ENCODE measurements at regions not wholly inside any gene's neighbourhood (a gene's known extent, or its start where the extent isn't known, plus 50 kb on each side); places are given as distances from the start of the nearest gene placed in this dataset.

DNA sequence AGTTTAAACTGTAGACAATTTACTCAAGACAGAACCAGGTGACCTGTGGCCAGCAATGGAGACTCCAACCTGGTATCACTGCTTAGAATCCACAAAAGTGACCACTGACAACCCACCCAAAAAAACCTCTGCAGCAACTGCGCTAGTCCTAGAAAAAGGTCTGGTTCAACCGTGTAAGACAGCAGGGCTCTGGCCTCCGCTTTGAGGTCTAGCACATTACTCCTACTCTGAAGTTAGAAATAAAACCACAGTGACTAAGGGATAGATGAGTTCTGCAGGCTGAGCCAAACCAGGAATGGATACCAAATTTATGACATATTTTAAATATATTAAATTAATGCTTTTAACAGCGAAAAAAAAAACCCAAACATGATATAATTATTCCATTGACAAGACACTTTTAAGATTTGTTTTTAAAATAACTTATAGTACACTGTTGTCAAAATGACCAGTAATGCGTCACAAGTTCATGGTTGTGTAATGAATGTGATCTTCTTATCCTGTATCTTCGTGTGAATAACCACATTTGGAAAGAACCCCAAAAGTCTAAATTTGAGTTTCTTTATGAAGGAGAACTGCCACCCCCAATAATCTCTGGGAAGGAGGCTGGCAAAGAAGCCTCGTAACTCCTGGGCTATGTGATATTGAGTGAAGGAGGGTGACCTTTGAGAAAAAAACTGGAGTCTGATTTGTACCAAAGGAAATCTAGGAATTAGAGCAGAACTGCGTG, 101.9 kb upstream of the SLC44A1 start:
- H3K27ac Mint-ChIP-seq, result no peak overlapping the region
- H3K4me3 Mint-ChIP-seq, result no peak overlapping the region
- no peaks in the 10 kb centered on the region for H3K9me3 Mint-ChIP-seq
- DNase-seq, result no peak
- H3K27me3 Mint-ChIP-seq (ENCODE audit: low read depth in 3 of 3), result peaks cover 0 to 5% (median 4%) of the 10 kb centered on the region in 3 donors
- H3K4me1 Mint-ChIP-seq, result no peaks in the 10 kb centered on the region
- H3K36me3 Mint-ChIP-seq, result no peaks in the 10 kb centered on the region

DNA sequence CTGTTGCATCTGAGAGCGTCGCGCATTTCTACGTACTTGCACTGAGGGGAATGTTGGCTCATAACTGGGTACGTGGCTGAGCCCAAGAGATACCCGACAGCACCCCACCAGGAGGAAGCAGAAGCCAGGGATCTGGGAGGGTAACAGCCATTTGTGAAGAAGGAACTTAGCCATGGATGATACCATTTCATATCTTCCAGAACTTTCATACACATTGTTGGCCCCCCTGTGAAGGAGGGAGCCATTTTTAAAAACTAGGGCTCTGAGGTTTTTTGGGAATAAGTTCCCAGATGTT, 101.4 kb upstream of the SLC44A1 start:
- Mint-ChIP-seq H3K9me3 (no peaks in the 10 kb centered on the region), H3K4me1 (no peaks in the 10 kb centered on the region), H3K36me3 (no peaks in the 10 kb centered on the region), H3K27ac (no peak overlapping the region), H3K4me3 (no peak overlapping the region), H3K27me3 (ENCODE audit: low read depth in 3 of 3) (peaks cover 2 to 5% (median 4%) of the 10 kb centered on the region in 3 donors)
- DNase-seq, result no peak

DNA sequence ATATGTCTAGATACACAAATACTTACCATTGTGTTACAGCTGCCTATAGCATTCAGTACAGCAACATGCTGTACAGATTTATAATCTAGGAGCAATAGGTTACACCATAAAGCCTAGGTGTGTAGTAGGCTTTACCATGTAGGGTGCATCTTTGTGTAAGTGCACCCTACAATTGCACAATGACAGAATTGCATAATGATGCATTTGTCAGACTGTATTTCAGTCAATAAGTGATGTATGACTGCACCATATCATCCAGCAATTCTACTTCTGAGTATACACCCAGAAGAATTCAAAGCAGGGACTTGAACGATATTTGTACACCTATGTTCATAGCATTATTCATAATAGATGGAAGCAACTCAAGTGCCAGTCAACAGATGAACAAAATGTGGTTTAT, 100.4 kb upstream of the SLC44A1 start:
- H3K4me3 Mint-ChIP-seq, result no peak overlapping the region
- no peak overlapping the region for H3K27ac Mint-ChIP-seq
- DNase-seq, result no peak
- no peaks in the 10 kb centered on the region for H3K36me3 Mint-ChIP-seq
- H3K9me3 Mint-ChIP-seq, result no peaks in the 10 kb centered on the region
- no peaks in the 10 kb centered on the region for H3K4me1 Mint-ChIP-seq
- peaks cover 2 to 5% (median 4%) of the 10 kb centered on the region in 3 donors for H3K27me3 Mint-ChIP-seq (ENCODE audit: low read depth in 3 of 3)

DNA sequence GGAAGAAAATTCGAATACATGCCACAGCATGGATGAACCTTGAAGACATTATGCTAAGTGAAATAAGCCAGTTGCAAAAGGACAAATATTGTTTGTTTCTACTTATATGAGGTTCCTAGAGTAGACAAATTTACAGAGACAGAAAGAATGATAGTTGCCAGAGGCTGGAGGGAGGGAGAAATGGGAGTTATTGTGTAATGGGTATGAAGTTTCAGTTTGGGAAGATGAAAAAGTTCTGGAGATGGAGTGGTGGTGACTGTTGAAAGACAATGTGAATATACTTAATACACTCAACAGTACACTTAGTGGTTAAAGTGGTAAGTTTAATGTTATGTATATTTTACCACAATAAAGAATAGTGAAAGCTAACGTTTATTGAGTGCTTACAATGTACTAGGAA, 99.6 kb upstream of the SLC44A1 start:
- Mint-ChIP-seq H3K27me3 (ENCODE audit: low read depth in 3 of 3) (peaks cover 3 to 5% (median 4%) of the 10 kb centered on the region in 3 donors), H3K36me3 (no peaks in the 10 kb centered on the region), H3K4me3 (no peak overlapping the region), H3K27ac (no peak overlapping the region), H3K4me1 (no peaks in the 10 kb centered on the region), H3K9me3 (no peaks in the 10 kb centered on the region)
- DNase-seq, result no peak

DNA sequence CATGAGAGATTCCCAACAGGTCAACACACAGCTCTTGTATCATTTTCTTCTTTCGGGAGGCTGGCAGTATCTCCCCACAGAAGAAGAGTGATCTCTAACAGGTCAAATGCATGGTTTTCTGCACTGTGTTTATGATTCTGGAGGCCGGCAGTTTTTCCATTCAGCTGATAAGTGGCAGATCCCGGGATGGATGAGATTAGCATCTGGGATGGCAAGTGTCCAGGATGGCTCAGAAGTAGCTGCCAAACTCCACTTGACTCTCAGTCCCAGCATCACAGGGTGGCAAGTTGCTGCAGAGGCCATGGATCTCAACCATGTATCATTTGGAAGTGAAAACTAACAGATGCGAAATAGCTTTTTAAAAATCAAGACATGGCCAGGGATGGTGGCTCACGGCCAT, 97.8 kb upstream of the SLC44A1 start:
- DNase-seq, result no peak
- Mint-ChIP-seq H3K36me3 (no peaks in the 10 kb centered on the region), H3K9me3 (no peaks in the 10 kb centered on the region), H3K27ac (no peak overlapping the region), H3K27me3 (ENCODE audit: low read depth in 3 of 3) (peaks cover 3 to 6% (median 3%) of the 10 kb centered on the region in 3 donors), H3K4me1 (peaks cover 5 to 10% of the 10 kb centered on the region in 2 donors), H3K4me3 (no peak overlapping the region)

GRCh38 chr9:105147110-105147871, 97.2 kb upstream of the SLC44A1 start:
- Mint-ChIP-seq H3K27ac (no peak overlapping the region), H3K27me3 (ENCODE audit: low read depth in 3 of 3) (peaks cover 3 to 6% (median 3%) of the 10 kb centered on the region in 3 donors), H3K4me1 (peaks cover 5 to 11% of the 10 kb centered on the region in 2 donors), H3K4me3 (no peak overlapping the region), H3K9me3 (no peaks in the 10 kb centered on the region), H3K36me3 (no peaks in the 10 kb centered on the region)
- DNase-seq, result no peak

GRCh38 chr9:105148328-105149006, 96.0 kb upstream of the SLC44A1 start:
- H3K27me3 Mint-ChIP-seq (ENCODE audit: low read depth in 3 of 3), result peaks cover under 1 to 6% (median 3%) of the 10 kb centered on the region in 3 donors
- DNase-seq, result no peak
- no peak overlapping the region for H3K27ac Mint-ChIP-seq

DNA sequence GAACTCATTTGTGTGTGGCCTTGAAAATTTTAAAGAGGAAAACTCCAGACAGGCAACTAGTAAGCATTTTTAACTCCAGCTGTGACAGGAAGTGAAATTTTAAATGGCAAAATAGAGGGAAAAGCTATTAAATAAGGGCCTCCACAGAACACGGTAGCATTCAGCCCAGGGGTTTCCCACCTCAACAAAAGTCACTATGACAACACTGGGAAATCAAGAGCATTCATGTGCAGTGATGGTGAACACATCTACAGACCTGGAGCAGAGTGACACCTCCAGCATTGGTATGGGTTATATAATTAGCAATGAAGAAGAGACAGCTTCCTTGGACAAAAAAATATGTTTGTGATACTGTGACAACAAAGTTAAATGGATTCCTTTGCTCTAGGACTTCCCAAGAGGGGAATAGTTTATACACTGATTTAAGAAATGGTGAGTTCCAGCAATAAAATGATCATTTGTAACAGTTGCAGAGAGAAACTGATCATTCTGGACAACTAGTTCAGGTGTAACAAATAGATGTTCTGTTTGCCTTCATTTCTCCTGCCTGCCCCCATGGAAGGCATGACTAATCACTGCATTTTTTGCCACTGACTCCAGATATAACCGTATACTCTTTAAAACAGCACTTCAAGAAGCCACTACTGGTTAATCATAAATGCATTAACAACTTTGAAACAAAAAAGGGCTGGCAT, 93.3 kb upstream of the SLC44A1 start:
- H3K4me1 Mint-ChIP-seq, result peaks cover 5 to 11% of the 10 kb centered on the region in 2 donors
- DNase-seq, result no peak
- H3K27ac Mint-ChIP-seq, result no peak overlapping the region
- peaks cover 0 to 7% (median 3%) of the 10 kb centered on the region in 3 donors for H3K27me3 Mint-ChIP-seq (ENCODE audit: low read depth in 3 of 3)
- no peaks in the 10 kb centered on the region for H3K9me3 Mint-ChIP-seq
- no peaks in the 10 kb centered on the region for H3K36me3 Mint-ChIP-seq
- no peak overlapping the region for H3K4me3 Mint-ChIP-seq

More at GRCh38 chr9:105148328-105149006, 96.0 kb upstream of the SLC44A1 start:
- Mint-ChIP-seq H3K36me3 (no peaks in the 10 kb centered on the region), H3K9me3 (no peaks in the 10 kb centered on the region), H3K4me3 (no peak overlapping the region), H3K4me1 (peaks cover 5 to 11% of the 10 kb centered on the region in 2 donors)

- Mint-ChIP-seq H3K4me1 (peaks cover 5 to 11% of the 10 kb centered on the region in 2 donors), H3K36me3 (no peaks in the 10 kb centered on the region), H3K27me3 (ENCODE audit: low read depth in 3 of 3) (peaks cover 0 to 7% (median 3%) of the 10 kb centered on the region in 3 donors), H3K9me3 (no peaks in the 10 kb centered on the region), H3K4me3 (no peak overlapping the region), H3K27ac (no peak overlapping the region)
- no peak for DNase-seq
Measured at GRCh38 chr9:105151686-105151995, 92.8 kb upstream of the SLC44A1 start.

DNA sequence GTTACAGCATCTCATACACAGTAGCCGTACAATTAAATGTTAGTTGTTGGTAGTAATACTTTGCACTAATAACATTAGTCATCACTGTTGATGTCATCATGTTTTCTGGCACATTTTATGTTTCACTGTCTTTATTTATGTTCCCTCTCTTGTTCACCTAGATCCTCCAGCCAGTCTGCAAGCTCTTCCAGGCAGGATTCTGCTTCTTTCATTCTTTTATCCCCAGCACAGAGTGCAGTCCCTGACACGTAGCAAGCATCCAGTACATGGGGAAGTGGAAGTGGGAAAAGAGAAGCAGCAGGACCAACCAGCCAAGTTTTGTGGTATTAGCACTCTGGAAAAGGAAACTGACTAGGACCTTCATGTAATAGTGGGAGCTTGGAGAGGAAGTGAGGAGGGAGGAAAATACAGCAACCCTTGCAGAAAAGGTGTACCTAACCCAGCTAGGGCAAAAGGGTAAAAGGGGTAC, 89.7 kb upstream of the SLC44A1 start:
- Mint-ChIP-seq H3K36me3 (no peaks in the 10 kb centered on the region), H3K4me3 (no peak overlapping the region), H3K27ac (no peak overlapping the region), H3K27me3 (ENCODE audit: low read depth in 3 of 3) (peaks cover 0 to 4% (median 3%) of the 10 kb centered on the region in 3 donors), H3K9me3 (no peaks in the 10 kb centered on the region), H3K4me1 (peaks cover 5 to 11% of the 10 kb centered on the region in 2 donors)
- no peak for DNase-seq

DNA sequence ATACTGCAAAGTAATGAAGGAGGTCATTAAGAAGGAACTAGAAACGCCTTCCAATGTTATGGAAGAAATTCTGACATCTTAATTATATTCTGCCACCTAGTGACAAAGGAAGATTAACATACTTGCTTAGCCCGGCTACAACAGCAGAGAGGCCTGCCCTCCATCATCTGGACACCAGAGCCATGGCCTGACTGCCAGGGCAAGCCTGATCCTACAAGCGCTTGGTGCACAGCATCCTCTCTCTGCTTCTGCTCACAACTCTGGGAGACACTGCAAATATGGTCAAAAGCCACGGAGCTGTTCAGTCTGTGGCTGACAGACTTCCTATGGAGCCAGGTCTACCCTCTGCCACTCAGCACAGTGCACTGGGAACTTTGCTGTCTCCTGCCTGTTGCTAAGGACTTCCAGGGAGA, 87.3 kb upstream of the SLC44A1 start:
- Mint-ChIP-seq H3K27ac (no peak overlapping the region), H3K4me3 (no peak overlapping the region), H3K9me3 (no peaks in the 10 kb centered on the region), H3K27me3 (ENCODE audit: low read depth in 3 of 3) (peaks cover 0 to 3% (median 2%) of the 10 kb centered on the region in 3 donors), H3K36me3 (no peaks in the 10 kb centered on the region), H3K4me1 (no peaks in the 10 kb centered on the region)
- peak; percentile 20 to 26 (median 23) for DNase-seq

- H3K36me3 Mint-ChIP-seq, result no peaks in the 10 kb centered on the region
- no peak for DNase-seq
- no peak overlapping the region for H3K27ac Mint-ChIP-seq
- H3K27me3 Mint-ChIP-seq (ENCODE audit: low read depth in 3 of 3), result peaks cover 0 to 3% (median 2%) of the 10 kb centered on the region in 3 donors
- no peak overlapping the region for H3K4me3 Mint-ChIP-seq
- H3K4me1 Mint-ChIP-seq, result no peaks in the 10 kb centered on the region
- no peaks in the 10 kb centered on the region for H3K9me3 Mint-ChIP-seq
Measured at GRCh38 chr9:105158020-105158419, 86.4 kb upstream of the SLC44A1 start.

DNA sequence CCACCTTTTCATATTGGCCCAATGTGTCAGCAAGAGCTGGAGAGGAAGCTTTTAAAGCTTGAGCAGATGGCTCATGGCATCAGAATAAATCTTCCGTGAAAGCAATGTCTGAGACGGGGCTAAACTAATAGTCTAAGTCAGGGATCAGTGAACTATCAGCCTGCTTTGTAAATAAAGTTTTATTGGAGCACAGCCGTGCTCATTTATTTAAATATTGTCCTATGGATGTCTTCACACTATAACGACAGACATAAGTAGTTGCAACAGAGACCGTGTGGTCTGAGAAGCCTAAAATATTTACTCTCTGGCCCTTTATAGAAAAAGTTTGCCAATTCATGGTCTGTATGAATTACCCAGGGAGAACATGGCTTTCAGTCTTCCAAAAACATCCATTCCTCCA, 85.6 kb upstream of the SLC44A1 start:
- Mint-ChIP-seq H3K4me3 (no peak overlapping the region), H3K9me3 (no peaks in the 10 kb centered on the region), H3K27me3 (ENCODE audit: low read depth in 3 of 3) (peaks cover 0 to 3% (median 2%) of the 10 kb centered on the region in 3 donors), H3K4me1 (no peaks in the 10 kb centered on the region), H3K36me3 (no peaks in the 10 kb centered on the region), H3K27ac (no peak overlapping the region)
- DNase-seq, result no peak

DNA sequence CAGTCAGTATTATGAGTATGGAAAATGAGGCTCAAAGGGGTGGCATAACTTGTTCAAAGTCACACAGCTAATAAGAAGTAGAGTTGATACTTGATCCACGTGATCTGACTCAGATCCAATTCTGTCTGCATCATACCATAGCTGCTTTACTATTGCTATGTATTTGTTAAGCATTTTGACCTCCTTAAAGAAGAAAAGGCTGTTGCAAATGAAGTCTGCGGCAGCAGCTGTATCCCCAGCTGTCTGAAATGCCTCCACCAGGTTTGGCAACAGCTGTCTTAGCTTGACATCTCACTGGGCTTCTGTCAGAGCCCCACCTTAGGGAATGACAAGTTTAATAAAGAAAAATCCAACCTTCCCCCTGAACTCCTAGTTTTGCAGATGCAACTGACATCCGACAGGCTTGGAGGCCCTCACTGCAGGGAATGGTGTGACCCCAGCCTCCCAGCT, 75.6 kb upstream of the SLC44A1 start:
- no peaks in the 10 kb centered on the region for H3K36me3 Mint-ChIP-seq
- no peak overlapping the region for H3K27ac Mint-ChIP-seq
- H3K27me3 Mint-ChIP-seq (ENCODE audit: low read depth in 3 of 3), result peaks cover 0 to 8% (median 0%) of the 10 kb centered on the region in 3 donors
- no peaks in the 10 kb centered on the region for H3K9me3 Mint-ChIP-seq
- DNase-seq, result no peak
- no peaks in the 10 kb centered on the region for H3K4me1 Mint-ChIP-seq
- H3K4me3 Mint-ChIP-seq, result no peak overlapping the region

Measured in immature natural killer cell (primary cell).